ENCODE measurements at regions not wholly inside any gene's neighbourhood (a gene's known extent, or its start where the extent isn't known, plus 50 kb on each side); places are given as distances from the start of the nearest gene placed in this dataset.

- Histone ChIP-seq H3K27me3 (ENCODE audit: control insufficient read depth in 3 of 3, insufficient read depth in 3 of 3, low read depth in 1 of 3, low read length in 3 of 3) (peaks cover 0 to 14% (median 0%) of the 10 kb centered on the region in 3 experiments), H3K9ac (ENCODE audit: low read depth, low read length, poor library complexity) (no peak overlapping the region), H2BK15ac (ENCODE audit: low read length) (no peak overlapping the region), H2AK5ac (ENCODE audit: low read depth, low read length) (no peak overlapping the region), H3K4ac (ENCODE audit: low read length) (no peak overlapping the region), H3K18ac (ENCODE audit: low read length) (no peak overlapping the region), H2BK120ac (ENCODE audit: low read depth, low read length) (no peak overlapping the region), H3K4me2 (ENCODE audit: insufficient read depth, low read length, poor library complexity, severe bottlenecking) (no peak overlapping the region), H3K9me3 (replicated peaks in 1 of 2; ENCODE audit: control insufficient read depth in 2 of 2, insufficient read depth in 1 of 2, low read depth in 1 of 2, low read length in 2 of 2) (peaks cover 0 to 1% of the 10 kb centered on the region in 2 donors), H4K8ac (ENCODE audit: low read depth, low read length) (no peak overlapping the region), H3K36me3 (replicated peaks in 1 of 2; ENCODE audit: control insufficient read depth in 2 of 2, insufficient read depth in 2 of 2, low read length in 2 of 2) (no peaks in the 10 kb centered on the region), H3K27ac (replicated peaks; ENCODE audit: low read length) (no peak overlapping the region), H3K14ac (ENCODE audit: low read length) (no peak overlapping the region), H3K4me3 (ENCODE audit: low read length in 2 of 2) (no peak overlapping the region), H2BK5ac (ENCODE audit: low read length) (no peak overlapping the region), H2AFZ (ENCODE audit: low read length) (no peak overlapping the region), H4K91ac (ENCODE audit: low read depth, low read length, poor library complexity) (no peak overlapping the region), H3K79me1 (ENCODE audit: low read depth, low read length) (peaks cover 2% of the 10 kb centered on the region), H3K23ac (ENCODE audit: low read depth, low read length, poor library complexity) (no peak overlapping the region), H2BK12ac (ENCODE audit: low read length) (no peak overlapping the region), H3K4me1 (ENCODE audit: control insufficient read depth in 2 of 2, insufficient read depth in 1 of 2, low read depth in 1 of 2, low read length in 2 of 2) (peaks cover 0 to 3% of the 10 kb centered on the region in 2 donors)
- no CpG with 5 or more reads among the region's 4 CpGs for WGBS, 2 donors (ENCODE audit: extremely low coverage in 2 of 2, insufficient read length in 2 of 2, insufficient replicate concordance in 1 of 2)
- no peak for DNase-seq (ENCODE audit: low spot score)
These were observed 135.0 kb downstream of the BUD13 start for GRCh38 chr11:116637766-116638165.

- WGBS, 2 donors (ENCODE audit: extremely low coverage in 2 of 2, insufficient read length in 2 of 2, insufficient replicate concordance in 1 of 2), result no CpG with 5 or more reads among the region's 15 CpGs
These were observed 136.4 kb downstream of the BUD13 start for GRCh38 chr11:116636341-116636929.

GRCh38 chr11:116631201-116631600 is 141.6 kb downstream of the BUD13 start:
- H3K27ac ChIP-seq (replicated peaks; ENCODE audit: low read length), result no peak overlapping the region
- no peak overlapping the region for H3K18ac ChIP-seq (ENCODE audit: low read length)
- H3K4me1 ChIP-seq (ENCODE audit: control insufficient read depth in 2 of 2, insufficient read depth in 1 of 2, low read depth in 1 of 2, low read length in 2 of 2), result peaks cover 0 to 1% of the 10 kb centered on the region in 2 donors
- H2BK15ac ChIP-seq (ENCODE audit: low read length), result no peak overlapping the region
- H3K9ac ChIP-seq (ENCODE audit: low read depth, low read length, poor library complexity), result no peak overlapping the region
- H3K36me3 ChIP-seq (replicated peaks in 1 of 2; ENCODE audit: control insufficient read depth in 2 of 2, insufficient read depth in 2 of 2, low read length in 2 of 2), result no peaks in the 10 kb centered on the region
- H2BK120ac ChIP-seq (ENCODE audit: low read depth, low read length), result no peak overlapping the region
- no peak overlapping the region for H4K91ac ChIP-seq (ENCODE audit: low read depth, low read length, poor library complexity)
- H2BK12ac ChIP-seq (ENCODE audit: low read length), result no peak overlapping the region
- no peak overlapping the region for H3K14ac ChIP-seq (ENCODE audit: low read length)
- peaks cover 2% of the 10 kb centered on the region for H3K79me1 ChIP-seq (ENCODE audit: low read depth, low read length)
- H4K8ac ChIP-seq (ENCODE audit: low read depth, low read length), result no peak overlapping the region
- no peak overlapping the region for H2BK5ac ChIP-seq (ENCODE audit: low read length)
- DNase-seq (ENCODE audit: low spot score), result no peak
- no peak overlapping the region for H3K23ac ChIP-seq (ENCODE audit: low read depth, low read length, poor library complexity)
- H3K4ac ChIP-seq (ENCODE audit: low read length), result no peak overlapping the region
- no peak overlapping the region for H3K4me3 ChIP-seq (ENCODE audit: low read length in 2 of 2)
- no peak overlapping the region for H3K4me2 ChIP-seq (ENCODE audit: insufficient read depth, low read length, poor library complexity, severe bottlenecking)
- peaks cover 0 to 1% of the 10 kb centered on the region in 2 donors for H3K9me3 ChIP-seq (replicated peaks in 1 of 2; ENCODE audit: control insufficient read depth in 2 of 2, insufficient read depth in 1 of 2, low read depth in 1 of 2, low read length in 2 of 2)
- H2AFZ ChIP-seq (ENCODE audit: low read length), result no peak overlapping the region
- H3K27me3 ChIP-seq (ENCODE audit: control insufficient read depth in 3 of 3, insufficient read depth in 3 of 3, low read depth in 1 of 3, low read length in 3 of 3), result no peaks in the 10 kb centered on the region
- WGBS, 2 donors (ENCODE audit: extremely low coverage in 2 of 2, insufficient read length in 2 of 2, insufficient replicate concordance in 1 of 2), result no CpG with 5 or more reads among the region's 3 CpGs
- H2AK5ac ChIP-seq (ENCODE audit: low read depth, low read length), result no peak overlapping the region

More at GRCh38 chr11:116636341-116636929, 136.4 kb downstream of the BUD13 start:
- no peak overlapping the region for H3K4ac ChIP-seq (ENCODE audit: low read length)
- H3K4me1 ChIP-seq (ENCODE audit: control insufficient read depth in 2 of 2, insufficient read depth in 1 of 2, low read depth in 1 of 2, low read length in 2 of 2), result peaks cover 0 to 3% of the 10 kb centered on the region in 2 donors
- H3K27ac ChIP-seq (replicated peaks; ENCODE audit: low read length), result no peak overlapping the region
- no peak overlapping the region for H2BK120ac ChIP-seq (ENCODE audit: low read depth, low read length)
- peak overlapping the region; percentile 17 for H2AK5ac ChIP-seq (ENCODE audit: low read depth, low read length)
- no peak overlapping the region for H3K4me3 ChIP-seq (ENCODE audit: low read length in 2 of 2)
- peaks cover 2% of the 10 kb centered on the region for H3K79me1 ChIP-seq (ENCODE audit: low read depth, low read length)
- no peak overlapping the region for H3K18ac ChIP-seq (ENCODE audit: low read length)
- peak overlapping the region; percentile 98 for H3K14ac ChIP-seq (ENCODE audit: low read length)
- no peak overlapping the region for H2BK5ac ChIP-seq (ENCODE audit: low read length)
- H3K9ac ChIP-seq (ENCODE audit: low read depth, low read length, poor library complexity), result no peak overlapping the region
- H4K91ac ChIP-seq (ENCODE audit: low read depth, low read length, poor library complexity), result no peak overlapping the region
- no peaks in the 10 kb centered on the region for H3K36me3 ChIP-seq (replicated peaks in 1 of 2; ENCODE audit: control insufficient read depth in 2 of 2, insufficient read depth in 2 of 2, low read length in 2 of 2)
- H3K4me2 ChIP-seq (ENCODE audit: insufficient read depth, low read length, poor library complexity, severe bottlenecking), result no peak overlapping the region
- H3K23ac ChIP-seq (ENCODE audit: low read depth, low read length, poor library complexity), result peak overlapping the region; percentile 83
- peaks cover 0 to 1% of the 10 kb centered on the region in 2 donors for H3K9me3 ChIP-seq (replicated peaks in 1 of 2; ENCODE audit: control insufficient read depth in 2 of 2, insufficient read depth in 1 of 2, low read depth in 1 of 2, low read length in 2 of 2)
- no peak for DNase-seq (ENCODE audit: low spot score)
- no peak overlapping the region for H4K8ac ChIP-seq (ENCODE audit: low read depth, low read length)
- H2AFZ ChIP-seq (ENCODE audit: low read length), result no peak overlapping the region
- H2BK12ac ChIP-seq (ENCODE audit: low read length), result no peak overlapping the region
- H3K27me3 ChIP-seq (ENCODE audit: control insufficient read depth in 3 of 3, insufficient read depth in 3 of 3, low read depth in 1 of 3, low read length in 3 of 3), result peaks cover 0 to 14% (median 0%) of the 10 kb centered on the region in 3 experiments
- H2BK15ac ChIP-seq (ENCODE audit: low read length), result no peak overlapping the region

- Histone ChIP-seq H3K79me1 (ENCODE audit: low read depth, low read length) (no peaks in the 10 kb centered on the region), H3K4me2 (ENCODE audit: insufficient read depth, low read length, poor library complexity, severe bottlenecking) (no peak overlapping the region), H2AFZ (ENCODE audit: low read length) (no peak overlapping the region), H2AK5ac (ENCODE audit: low read depth, low read length) (no peak overlapping the region), H2BK5ac (ENCODE audit: low read length) (no peak overlapping the region), H3K4me1 (ENCODE audit: control insufficient read depth in 2 of 2, insufficient read depth in 1 of 2, low read depth in 1 of 2, low read length in 2 of 2) (no peaks in the 10 kb centered on the region), H3K27ac (replicated peaks; ENCODE audit: low read length) (no peak overlapping the region), H3K27me3 (ENCODE audit: control insufficient read depth in 3 of 3, insufficient read depth in 3 of 3, low read depth in 1 of 3, low read length in 3 of 3) (no peaks in the 10 kb centered on the region), H4K91ac (ENCODE audit: low read depth, low read length, poor library complexity) (no peak overlapping the region), H2BK120ac (ENCODE audit: low read depth, low read length) (no peak overlapping the region), H3K23ac (ENCODE audit: low read depth, low read length, poor library complexity) (no peak overlapping the region), H3K4ac (ENCODE audit: low read length) (no peak overlapping the region), H3K18ac (ENCODE audit: low read length) (no peak overlapping the region), H4K8ac (ENCODE audit: low read depth, low read length) (no peak overlapping the region), H3K36me3 (replicated peaks in 1 of 2; ENCODE audit: control insufficient read depth in 2 of 2, insufficient read depth in 2 of 2, low read length in 2 of 2) (no peaks in the 10 kb centered on the region), H2BK15ac (ENCODE audit: low read length) (no peak overlapping the region), H3K9me3 (replicated peaks in 1 of 2; ENCODE audit: control insufficient read depth in 2 of 2, insufficient read depth in 1 of 2, low read depth in 1 of 2, low read length in 2 of 2) (no peaks in the 10 kb centered on the region), H2BK12ac (ENCODE audit: low read length) (no peak overlapping the region), H3K14ac (ENCODE audit: low read length) (no peak overlapping the region), H3K9ac (ENCODE audit: low read depth, low read length, poor library complexity) (no peak overlapping the region), H3K4me3 (ENCODE audit: low read length in 2 of 2) (no peak overlapping the region)
- WGBS, 2 donors (ENCODE audit: extremely low coverage in 2 of 2, insufficient read length in 2 of 2, insufficient replicate concordance in 1 of 2), result no CpG with 5 or more reads among the region's 1 CpG
- no peak for DNase-seq (ENCODE audit: low spot score)
These were observed 154.3 kb downstream of the BUD13 start for GRCh38 chr11:116618461-116618860.

Measured in neuronal stem cell (in vitro differentiated cells).